Neuronal stem cell (in vitro differentiated cells): ENCODE measurements at regions not wholly inside any gene's neighbourhood (a gene's known extent, or its start where the extent isn't known, plus 50 kb on each side); places are given as distances from the start of the nearest gene placed in this dataset.

Experiments used
- DNase-seq: peaks from one replicate; pipeline ENCODE4 v3.0.0-alpha.2; 2013; ENCODE audit warnings: low spot score
- H2AFZ ChIP-seq: one replicate; pipeline ENCODE4 v1.6.1; 2013; ENCODE audit warnings: mild to moderate bottlenecking, low read length, inconsistent platforms
- H2AK5ac ChIP-seq: 2 replicates; pipeline ENCODE4 v1.6.1; 2013; ENCODE audit warnings: low read depth, mild to moderate bottlenecking, inconsistent platforms, low read length, moderate library complexity, mixed read lengths
- H2BK120ac ChIP-seq: 2 replicates; pipeline ENCODE4 v1.6.1; 2013; ENCODE audit warnings: low read depth, mild to moderate bottlenecking, inconsistent platforms, low read length, moderate library complexity, mixed read lengths
- H2BK12ac ChIP-seq: one replicate; pipeline ENCODE4 v1.6.1; 2013; ENCODE audit warnings: low read length, inconsistent platforms
- H2BK15ac ChIP-seq: 2 replicates; pipeline ENCODE4 v1.6.1; 2013; ENCODE audit warnings: mild to moderate bottlenecking, low read length, inconsistent platforms, mixed read lengths
- H2BK5ac ChIP-seq: one replicate; pipeline ENCODE4 v1.6.1; 2013; ENCODE audit warnings: inconsistent platforms, mild to moderate bottlenecking, low read length, moderate library complexity
- H3K14ac ChIP-seq: one replicate; pipeline ENCODE4 v1.6.1; 2013; ENCODE audit warnings: low read length, inconsistent platforms
- H3K18ac ChIP-seq: 2 replicates; pipeline ENCODE4 v1.6.1; 2013; ENCODE audit warnings: low read length, inconsistent platforms
- H3K23ac ChIP-seq: 2 replicates; pipeline ENCODE4 v1.6.1; 2013; ENCODE audit warnings: low read depth, mild to moderate bottlenecking, mixed read lengths, low read length, inconsistent platforms; ENCODE audit not compliant: poor library complexity
- H3K27ac ChIP-seq: replicated peaks from 3 replicates; pipeline ENCODE4 v1.5.1; 2013; ENCODE audit warnings: low read length, inconsistent platforms
- H3K27me3 ChIP-seq, 3 experiments: 2 replicates each; pipeline ENCODE4 v1.6.1; 2013; ENCODE audit warnings: low read length in 3 of 3, mild to moderate bottlenecking in 2 of 3, inconsistent platforms in 1 of 3, low read depth in 1 of 3, mixed read lengths in 1 of 3, moderate library complexity in 1 of 3; ENCODE audit not compliant: control insufficient read depth in 3 of 3, insufficient read depth in 3 of 3
- H3K36me3 ChIP-seq, 2 donors: replicated peaks in 1 of 2; 2 replicates each; pipeline ENCODE4 v1.6.1; 2013; ENCODE audit warnings: low read length in 2 of 2; ENCODE audit not compliant: control insufficient read depth in 2 of 2, insufficient read depth in 2 of 2
- H3K4ac ChIP-seq: 2 replicates; pipeline ENCODE4 v1.6.1; 2013; ENCODE audit warnings: inconsistent platforms, mild to moderate bottlenecking, low read length, moderate library complexity
- H3K4me1 ChIP-seq, 2 donors: 1 replicate in 1 of 2; 2 replicates in 1 of 2; pipeline ENCODE4 v1.6.1; 2013; ENCODE audit warnings: low read length in 2 of 2, low read depth in 1 of 2; ENCODE audit not compliant: control insufficient read depth in 2 of 2, insufficient read depth in 1 of 2
- H3K4me2 ChIP-seq: one replicate; pipeline ENCODE4 v1.6.1; 2013; ENCODE audit warnings: mild to moderate bottlenecking, low read length, inconsistent platforms; ENCODE audit not compliant: insufficient read depth, poor library complexity, severe bottlenecking
- H3K4me3 ChIP-seq, 2 donors: 2 replicates each; pipeline ENCODE4 v1.5.1; 2013; ENCODE audit warnings: low read length in 2 of 2, mild to moderate bottlenecking in 2 of 2, inconsistent platforms in 1 of 2, moderate library complexity in 1 of 2
- H3K79me1 ChIP-seq: one replicate; pipeline ENCODE4 v1.6.1; 2013; ENCODE audit warnings: low read depth, mild to moderate bottlenecking, inconsistent platforms, low read length, moderate library complexity
- H3K9ac ChIP-seq: one replicate; pipeline ENCODE4 v1.6.1; 2013; ENCODE audit warnings: mild to moderate bottlenecking, low read depth, low read length, inconsistent platforms; ENCODE audit not compliant: poor library complexity
- H3K9me3 ChIP-seq, 2 donors: replicated peaks in 1 of 2; 2 replicates each; pipeline versions ENCODE3 to v1.6.1; 2013; ENCODE audit warnings: low read length in 2 of 2, mild to moderate bottlenecking in 2 of 2, inconsistent platforms in 1 of 2, low read depth in 1 of 2, mixed read lengths in 1 of 2, moderate library complexity in 1 of 2; ENCODE audit not compliant: control insufficient read depth in 2 of 2, insufficient read depth in 1 of 2
- H4K8ac ChIP-seq: one replicate; pipeline ENCODE4 v1.6.1; 2013; ENCODE audit warnings: low read depth, mild to moderate bottlenecking, inconsistent platforms, low read length, moderate library complexity
- H4K91ac ChIP-seq: one replicate; pipeline ENCODE4 v1.6.1; 2013; ENCODE audit warnings: low read length, low read depth, mild to moderate bottlenecking, inconsistent platforms; ENCODE audit not compliant: poor library complexity
- WGBS, 2 donors: extraction: QIAGEN DNeasy Blood & Tissue Kit; methylation state at CpG; one replicate each; pipeline ENCODE4 v1.1.7; 2013; ENCODE audit warnings: missing lambda C conversion rate in 2 of 2, mixed read lengths in 1 of 2; ENCODE audit not compliant: insufficient read length in 2 of 2, insufficient replicate concordance in 1 of 2; ENCODE audit errors: extremely low coverage in 2 of 2; 5-methylcytosine and 5-hydroxymethylcytosine counted together

DNA sequence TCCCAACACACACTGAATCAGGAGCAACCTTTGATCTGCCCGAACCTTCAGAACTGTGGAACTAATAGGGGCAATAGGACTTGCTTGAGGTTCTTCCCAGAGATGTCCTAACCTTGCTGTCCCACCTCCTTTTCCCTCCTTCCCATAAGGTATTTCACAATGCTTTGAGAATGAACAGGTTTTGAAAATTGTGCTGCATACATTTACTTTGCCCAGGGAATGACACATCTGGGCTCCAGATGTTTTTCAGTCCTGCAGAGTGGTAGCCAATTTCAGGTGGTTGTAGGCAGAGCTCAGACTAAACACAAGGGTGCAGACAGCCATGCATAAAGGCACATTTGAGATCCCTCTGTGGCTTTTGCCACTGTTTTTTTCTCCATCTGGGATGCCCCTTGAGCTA, 206.7 kb upstream of the PWP1 start:
- Histone ChIP-seq H2AK5ac (no peak overlapping the region), H3K9ac (no peak overlapping the region), H3K23ac (no peak overlapping the region), H3K79me1 (no peaks in the 10 kb centered on the region), H3K18ac (no peak overlapping the region), H3K14ac (no peak overlapping the region), H3K4ac (no peak overlapping the region), H3K4me3 (no peak overlapping the region), H3K9me3 (no peaks in the 10 kb centered on the region), H3K27me3 (no peaks in the 10 kb centered on the region), H4K91ac (no peak overlapping the region), H4K8ac (no peak overlapping the region), H2BK5ac (no peak overlapping the region), H2BK120ac (no peak overlapping the region), H2AFZ (no peak overlapping the region), H3K4me2 (no peak overlapping the region), H2BK15ac (no peak overlapping the region), H3K4me1 (peaks cover 0 to 2% of the 10 kb centered on the region in 2 donors), H3K36me3 (no peaks in the 10 kb centered on the region), H3K27ac (no peak overlapping the region), H2BK12ac (no peak overlapping the region)
- no peak for DNase-seq
- WGBS, 2 donors = no CpG with 5 or more reads among the region's 1 CpG

DNA sequence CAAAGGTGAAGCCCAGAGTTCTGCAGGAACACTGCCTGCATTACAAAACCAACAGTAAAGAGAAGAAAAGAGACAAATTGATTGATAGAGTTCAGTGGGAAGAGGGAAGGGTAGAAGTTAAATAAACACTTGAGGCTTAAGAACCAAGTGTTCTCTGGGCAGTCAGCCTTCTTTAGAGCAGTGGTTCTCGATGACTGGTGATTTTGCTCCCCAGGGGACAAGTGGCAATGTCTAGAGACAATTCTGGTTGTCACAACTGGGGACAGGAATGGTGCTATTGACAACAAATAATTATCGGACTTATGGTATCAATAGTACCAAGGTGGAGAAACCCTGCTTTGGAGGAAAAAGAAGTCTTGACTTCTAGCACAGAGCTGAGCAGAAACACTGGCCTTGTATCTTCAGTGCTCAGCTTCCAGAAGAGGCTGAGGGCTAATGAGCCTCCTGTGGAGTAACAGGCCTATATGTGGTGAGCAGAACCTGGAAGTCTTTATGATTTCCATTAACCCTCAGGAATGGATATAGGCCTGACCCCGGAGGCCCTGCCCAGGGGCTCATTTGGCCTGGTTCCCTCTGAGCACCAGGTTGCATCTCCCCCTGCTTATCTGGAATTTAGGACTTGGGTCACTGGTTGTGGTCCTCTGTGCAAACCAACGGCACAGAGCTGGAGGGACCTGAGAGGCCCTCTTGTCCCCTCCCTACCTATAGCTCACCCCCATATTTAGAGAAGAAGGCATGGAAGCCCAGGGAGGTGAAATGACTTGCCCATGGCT, 204.6 kb upstream of the PWP1 start:
- H2BK12ac ChIP-seq = no peak overlapping the region
- no peaks in the 10 kb centered on the region for H3K79me1 ChIP-seq
- H3K9me3 ChIP-seq = no peaks in the 10 kb centered on the region
- WGBS, 2 donors = no CpG with 5 or more reads among the region's 4 CpGs
- no peak overlapping the region for H3K14ac ChIP-seq
- H3K4ac ChIP-seq = no peak overlapping the region
- H3K4me2 ChIP-seq = no peak overlapping the region
- no peaks in the 10 kb centered on the region for H3K27me3 ChIP-seq
- H3K9ac ChIP-seq = no peak overlapping the region
- no peak overlapping the region for H2AFZ ChIP-seq
- H2BK5ac ChIP-seq = no peak overlapping the region
- no peaks in the 10 kb centered on the region for H3K36me3 ChIP-seq
- no peak for DNase-seq
- H4K91ac ChIP-seq = no peak overlapping the region
- H2BK120ac ChIP-seq = no peak overlapping the region
- H2BK15ac ChIP-seq = no peak overlapping the region
- no peak overlapping the region for H3K18ac ChIP-seq
- peaks cover 0 to 2% of the 10 kb centered on the region in 2 donors for H3K4me1 ChIP-seq
- no peak overlapping the region for H3K4me3 ChIP-seq
- no peak overlapping the region for H4K8ac ChIP-seq
- H3K27ac ChIP-seq = no peak overlapping the region
- H3K23ac ChIP-seq = no peak overlapping the region
- H2AK5ac ChIP-seq = no peak overlapping the region

GRCh38 chr12:107484230-107484629, 201.4 kb upstream of the PWP1 start:
- H3K18ac ChIP-seq = no peak overlapping the region
- no peak overlapping the region for H3K9ac ChIP-seq
- H3K4me2 ChIP-seq = no peak overlapping the region
- H2BK12ac ChIP-seq = no peak overlapping the region
- H2AK5ac ChIP-seq = no peak overlapping the region
- DNase-seq = no peak
- no peak overlapping the region for H2BK15ac ChIP-seq
- H3K9me3 ChIP-seq = no peaks in the 10 kb centered on the region
- H3K4ac ChIP-seq = no peak overlapping the region
- H4K91ac ChIP-seq = no peak overlapping the region
- H3K36me3 ChIP-seq = no peaks in the 10 kb centered on the region
- no peak overlapping the region for H2BK120ac ChIP-seq
- H3K23ac ChIP-seq = no peak overlapping the region
- no peak overlapping the region for H3K27ac ChIP-seq
- no peak overlapping the region for H3K14ac ChIP-seq
- no peaks in the 10 kb centered on the region for H3K79me1 ChIP-seq
- H3K4me3 ChIP-seq = no peak overlapping the region
- no peak overlapping the region for H2AFZ ChIP-seq
- no peak overlapping the region for H2BK5ac ChIP-seq
- H4K8ac ChIP-seq = no peak overlapping the region
- no peaks in the 10 kb centered on the region for H3K27me3 ChIP-seq
- WGBS, 2 donors = no CpG with 5 or more reads among the region's 3 CpGs
- no peaks in the 10 kb centered on the region for H3K4me1 ChIP-seq

- Histone ChIP-seq H3K4me2 (no peak overlapping the region), H3K23ac (no peak overlapping the region), H3K18ac (no peak overlapping the region), H2BK120ac (no peak overlapping the region), H3K27me3 (no peaks in the 10 kb centered on the region), H3K9ac (no peak overlapping the region), H3K4ac (no peak overlapping the region), H2BK5ac (no peak overlapping the region), H3K79me1 (no peaks in the 10 kb centered on the region), H3K4me1 (no peaks in the 10 kb centered on the region), H3K14ac (no peak overlapping the region), H2BK12ac (no peak overlapping the region), H4K8ac (no peak overlapping the region), H4K91ac (no peak overlapping the region), H3K27ac (no peak overlapping the region), H2BK15ac (no peak overlapping the region), H3K9me3 (no peaks in the 10 kb centered on the region), H3K4me3 (no peak overlapping the region), H2AFZ (no peak overlapping the region), H3K36me3 (no peaks in the 10 kb centered on the region), H2AK5ac (no peak overlapping the region)
- no peak for DNase-seq
- no CpG with 5 or more reads among the region's 1 CpG for WGBS, 2 donors
Measured at GRCh38 chr12:107484941-107485340, 200.7 kb upstream of the PWP1 start.
